ENCODE measurements at regions not wholly inside any gene's neighbourhood (a gene's known extent, or its start where the extent isn't known, plus 50 kb on each side); places are given as distances from the start of the nearest gene placed in this dataset.

DNA sequence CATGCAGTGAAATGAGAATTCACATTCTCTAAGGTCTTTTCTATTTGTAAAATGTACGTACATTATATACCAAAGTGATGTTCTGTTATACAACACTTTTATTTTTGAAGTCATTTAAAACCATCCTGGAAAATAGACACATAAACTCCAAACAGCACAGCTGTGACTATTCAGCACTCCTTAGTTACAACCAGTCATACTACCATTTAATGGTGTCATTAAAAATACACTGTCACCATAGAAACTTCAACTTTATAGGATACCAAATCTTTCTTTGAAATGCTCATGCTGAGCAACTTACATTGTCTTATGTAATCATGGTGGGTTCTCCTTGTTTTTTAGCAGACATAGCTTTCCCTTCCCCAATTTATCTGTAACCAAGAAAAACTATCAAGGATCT lies 85.3 kb downstream of the METTL4 start:
- no peak overlapping the region for H2AFZ ChIP-seq (ENCODE audit: low read depth, low read length)
- no peaks in the 10 kb centered on the region for H3K9me3 ChIP-seq (ENCODE audit: low read length)
- H3K36me3 ChIP-seq (ENCODE audit: insufficient read depth, low read length), result no peaks in the 10 kb centered on the region
- no peak overlapping the region for H3K4me3 ChIP-seq (ENCODE audit: low read length)
- no peaks in the 10 kb centered on the region for H3K27me3 ChIP-seq (ENCODE audit: insufficient read depth, low read length)
- no peaks in the 10 kb centered on the region for H3K4me1 ChIP-seq (ENCODE audit: insufficient read depth, low read length)

- Histone ChIP-seq H3K36me3 (ENCODE audit: insufficient read depth, low read length) (no peaks in the 10 kb centered on the region), H3K4me3 (ENCODE audit: low read length) (no peak overlapping the region), H2AFZ (ENCODE audit: low read depth, low read length) (no peak overlapping the region), H3K4me1 (ENCODE audit: insufficient read depth, low read length) (no peaks in the 10 kb centered on the region), H3K27me3 (ENCODE audit: insufficient read depth, low read length) (no peaks in the 10 kb centered on the region), H3K9me3 (ENCODE audit: low read length) (no peaks in the 10 kb centered on the region)
Observed at GRCh38 chr18:2486426-2486825, 84.9 kb downstream of the METTL4 start.
